HG03066 (cell line): ENCODE measurements at regions not wholly inside any gene's neighbourhood (a gene's known extent, or its start where the extent isn't known, plus 50 kb on each side); places are given as distances from the start of the nearest gene placed in this dataset.
A peak's percentile ranks its signal among the peaks of the same experiment; 100 is the strongest.
"Not testable (repeated sequence)": the region's sequence is repeated elsewhere in the genome, so short reads cannot be mapped to it uniquely, and the experiment has no call there.

Experiments
- ATAC-seq: cut with Tn5 transposase; IDR thresholded peaks from one replicate; pipeline ENCODE4 v1.9.1; 2021; ENCODE audit warnings: low read depth; ENCODE audit not compliant: unreplicated experiment

DNA sequence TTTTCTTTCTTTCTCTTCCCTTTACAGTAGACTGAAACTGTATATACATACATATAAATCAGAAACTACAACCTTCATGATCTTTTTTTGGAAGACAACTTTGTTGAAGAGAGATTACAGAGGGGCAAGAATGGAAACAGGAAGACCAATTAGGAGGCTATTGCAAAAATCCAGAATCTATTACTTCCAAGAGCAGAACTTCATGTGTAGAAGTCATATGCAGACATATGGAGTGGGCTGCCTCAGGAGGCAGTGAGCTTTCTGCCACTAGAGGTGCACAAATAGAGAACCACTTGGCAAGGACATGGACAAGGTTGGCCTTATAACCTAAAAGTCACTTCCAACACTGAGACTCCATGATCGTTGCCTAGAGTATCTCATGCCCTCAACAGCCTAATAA is 157.8 kb upstream of the NR4A3 start:
- ATAC-seq = no peak

GRCh38 chr9:99666571-99666970 is 155.1 kb upstream of the NR4A3 start:
- no peak for ATAC-seq

DNA sequence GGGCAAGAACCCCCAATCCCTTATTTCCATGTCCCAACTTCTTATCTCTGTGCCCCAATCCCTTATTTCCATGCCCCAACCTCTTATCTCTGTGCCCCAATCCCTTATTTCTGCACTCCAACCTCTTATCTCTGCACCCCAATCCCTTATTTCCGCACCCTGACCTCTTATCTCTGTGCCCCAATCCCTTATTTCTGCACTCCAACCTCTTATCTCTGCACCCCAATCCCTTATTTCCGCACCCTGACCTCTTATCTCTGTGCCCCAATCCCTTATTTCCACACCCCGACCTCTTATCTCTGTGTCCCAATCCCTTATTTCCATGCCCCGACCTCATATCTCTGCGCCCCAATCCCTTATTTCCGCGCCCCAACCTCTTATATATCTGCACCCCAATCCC is 150.8 kb upstream of the NR4A3 start:
- not testable (repeated sequence) for ATAC-seq

DNA sequence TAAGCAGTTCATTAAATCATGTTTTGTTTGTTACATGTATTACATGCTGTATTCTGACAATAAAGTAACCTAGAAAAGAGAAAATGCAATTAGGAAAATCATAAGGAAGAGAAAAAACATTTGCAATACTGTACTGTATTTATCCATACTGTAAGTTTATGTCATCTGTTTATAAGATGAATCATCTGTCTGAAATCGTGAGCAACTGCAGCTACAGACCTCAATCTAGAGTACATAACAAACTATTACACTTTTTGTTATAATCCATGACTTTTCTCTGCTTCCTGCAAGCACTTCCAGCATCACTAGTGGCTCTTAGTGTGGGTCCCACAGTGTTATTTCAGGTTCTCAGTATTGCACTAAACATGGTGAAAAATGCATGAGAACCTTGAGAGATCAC is 144.4 kb upstream of the NR4A3 start:
- ATAC-seq = no peak

GRCh38 chr9:99678566-99678965 is 143.1 kb upstream of the NR4A3 start:
- ATAC-seq = no peak

GRCh38 chr9:99680191-99680590 is 141.5 kb upstream of the NR4A3 start:
- ATAC-seq = no peak

GRCh38 chr9:99681113-99681512 is 140.6 kb upstream of the NR4A3 start:
- no peak for ATAC-seq

DNA sequence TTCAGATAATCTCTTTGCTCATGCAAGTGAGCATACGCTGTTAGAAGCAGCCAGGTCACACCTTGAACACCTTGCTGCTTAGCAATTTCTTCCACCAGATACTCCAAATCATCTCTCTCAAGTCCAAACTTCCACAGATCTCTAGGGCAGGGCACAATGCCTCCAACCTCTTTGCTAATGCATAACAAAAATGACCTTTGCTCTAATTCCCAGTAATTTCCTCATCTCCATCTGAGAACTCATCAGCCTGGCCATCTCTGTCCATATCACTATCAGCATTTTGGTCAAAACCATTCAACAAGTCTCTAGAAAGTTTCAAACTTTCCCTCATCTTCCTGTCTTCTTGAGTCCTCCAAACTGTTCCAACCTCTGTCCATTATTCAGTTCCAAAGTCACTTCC is 139.3 kb upstream of the NR4A3 start:
- no peak for ATAC-seq

- no peak for ATAC-seq
Measured at GRCh38 chr9:99682870-99683269, 138.8 kb upstream of the NR4A3 start.

GRCh38 chr9:99690573-99690972 is 131.1 kb upstream of the NR4A3 start:
- no peak for ATAC-seq

- no peak for ATAC-seq
Measured at GRCh38 chr9:99693888-99694287, 127.8 kb upstream of the NR4A3 start.

DNA sequence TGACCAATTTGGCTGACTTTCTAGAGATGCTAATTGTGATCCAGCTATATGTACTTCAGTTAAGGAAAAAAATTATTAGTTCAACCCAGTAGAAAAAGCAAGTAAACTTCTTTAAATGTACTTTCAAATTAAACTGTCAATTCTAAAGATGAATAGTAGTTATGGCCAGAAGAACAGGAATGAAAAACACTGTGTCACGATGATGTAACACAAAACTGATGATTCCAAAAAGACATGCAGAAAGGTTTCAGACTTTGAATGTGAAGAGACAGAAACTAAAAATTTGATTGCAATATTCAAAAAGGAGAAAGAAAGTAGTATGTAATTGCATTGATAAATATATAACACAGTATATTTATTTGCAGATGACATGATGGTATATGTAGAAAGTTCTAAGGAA is 127.3 kb upstream of the NR4A3 start:
- ATAC-seq = no peak

DNA sequence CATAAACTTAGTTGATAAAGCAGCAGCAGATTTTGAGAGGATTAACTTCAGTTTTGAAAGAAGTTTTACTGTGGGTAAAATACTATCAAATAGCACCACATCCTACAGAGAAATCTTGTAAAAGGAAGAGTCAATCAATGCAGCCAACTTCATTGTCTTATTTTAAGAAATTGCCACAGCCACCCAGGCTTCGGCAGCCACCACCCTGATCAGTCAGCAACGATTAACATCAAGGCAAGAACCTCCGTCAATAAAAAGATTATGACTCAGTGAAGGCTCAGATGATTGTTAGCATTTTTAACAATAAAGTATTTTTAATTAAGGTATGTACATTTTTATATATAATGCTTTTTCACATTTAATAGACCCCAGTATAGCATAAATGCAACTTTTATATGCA is 122.3 kb upstream of the NR4A3 start:
- no peak for ATAC-seq

- no peak for ATAC-seq
Measured at GRCh38 chr9:99712214-99712613, 109.5 kb upstream of the NR4A3 start.

GRCh38 chr9:99713838-99714306 is 107.8 kb upstream of the NR4A3 start:
- no peak for ATAC-seq

GRCh38 chr9:99718631-99719030 is 103.1 kb upstream of the NR4A3 start:
- no peak for ATAC-seq

GRCh38 chr9:99720455-99721050 is 101.1 kb upstream of the NR4A3 start:
- ATAC-seq = peak; percentile 82

- ATAC-seq = no peak
Measured at GRCh38 chr9:99721898-99722297, 99.8 kb upstream of the NR4A3 start.

- ATAC-seq = no peak
Measured at GRCh38 chr9:99722877-99723276, 98.8 kb upstream of the NR4A3 start.

GRCh38 chr9:99724640-99725039 is 97.0 kb upstream of the NR4A3 start:
- ATAC-seq = no peak

GRCh38 chr9:99725852-99726251 is 95.8 kb upstream of the NR4A3 start:
- no peak for ATAC-seq

- no peak for ATAC-seq
Measured at GRCh38 chr9:99726758-99727157, 94.9 kb upstream of the NR4A3 start.

- ATAC-seq = no peak
Measured at GRCh38 chr9:99730062-99730461, 91.6 kb upstream of the NR4A3 start.
